ENCODE measurements at regions not wholly inside any gene's neighbourhood (a gene's known extent, or its start where the extent isn't known, plus 50 kb on each side); places are given as distances from the start of the nearest gene placed in this dataset.

GRCh38 chr2:118301248-118301647 is 213.0 kb downstream of the INSIG2 start (continued):
- TF ChIP-seq POLR2AphosphoS5 (IDR thresholded peaks at IDR 0.05; ENCODE audit: low read depth, low read length): no peak
- TF ChIP-seq TCF12 (IDR thresholded peaks at IDR 0.05): no peak
- no peak for TF ChIP-seq RXRA (IDR thresholded peaks at IDR 0.05; ENCODE audit: borderline replicate concordance, low read depth)
- TF ChIP-seq SMC3 (IDR thresholded peaks at IDR 0.05; ENCODE audit: low read depth, low read length): no peak
- no peak for TF ChIP-seq MAX (IDR thresholded peaks at IDR 0.05; ENCODE audit: low read depth)
- TF ChIP-seq, protein P1, sequence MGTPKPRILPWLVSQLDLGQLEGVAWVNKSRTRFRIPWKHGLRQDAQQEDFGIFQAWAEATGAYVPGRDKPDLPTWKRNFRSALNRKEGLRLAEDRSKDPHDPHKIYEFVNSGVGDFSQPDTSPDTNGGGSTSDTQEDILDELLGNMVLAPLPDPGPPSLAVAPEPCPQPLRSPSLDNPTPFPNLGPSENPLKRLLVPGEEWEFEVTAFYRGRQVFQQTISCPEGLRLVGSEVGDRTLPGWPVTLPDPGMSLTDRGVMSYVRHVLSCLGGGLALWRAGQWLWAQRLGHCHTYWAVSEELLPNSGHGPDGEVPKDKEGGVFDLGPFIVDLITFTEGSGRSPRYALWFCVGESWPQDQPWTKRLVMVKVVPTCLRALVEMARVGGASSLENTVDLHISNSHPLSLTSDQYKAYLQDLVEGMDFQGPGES (IDR thresholded peaks at IDR 0.05; ENCODE audit: low read depth, low read length): no peak

DNA sequence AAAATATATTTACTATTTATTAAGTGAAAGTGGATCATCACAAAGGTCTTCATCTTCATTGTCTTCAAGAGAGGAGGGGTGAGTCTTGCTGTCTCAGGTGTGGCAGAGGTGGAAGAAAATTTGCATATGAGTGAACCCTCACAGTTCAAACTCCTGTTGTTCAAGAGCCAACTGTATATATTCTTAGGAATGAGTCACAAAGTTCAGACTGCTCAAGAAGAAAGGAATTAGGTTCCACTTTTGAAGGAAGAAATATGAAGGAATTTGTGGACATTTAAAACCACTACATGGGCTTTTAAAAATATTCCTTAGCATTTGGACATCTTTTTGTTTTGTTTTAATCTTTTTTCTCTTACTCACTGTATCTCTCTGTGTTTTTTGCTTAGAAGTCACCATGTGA is 212.6 kb downstream of the INSIG2 start:
- Histone ChIP-seq H3K4me1 (ENCODE audit: control insufficient read depth in 1 of 2, insufficient read depth in 2 of 2, low read depth in 1 of 2, low read length in 1 of 2) (no peaks in the 10 kb centered on the region), H3K9me2 (no peaks in the 10 kb centered on the region), H4K20me1 (ENCODE audit: insufficient read depth) (no peaks in the 10 kb centered on the region), H3F3A (replicated peaks; ENCODE audit: insufficient read depth) (no peaks in the 10 kb centered on the region), H3K27ac (ENCODE audit: low read depth in 2 of 2, low read length in 1 of 2) (no peak overlapping the region), H3K27me3 (ENCODE audit: insufficient read depth) (no peaks in the 10 kb centered on the region; the same call in 1 of the 2 replicates), H3K9me3 (no peaks in the 10 kb centered on the region), H3K79me2 (ENCODE audit: insufficient read depth) (no peaks in the 10 kb centered on the region), H2AFZ (ENCODE audit: low read depth) (no peak overlapping the region), H3K4me3 (ENCODE audit: low read depth in 2 of 2, low read length in 1 of 2) (no peak overlapping the region), H3K4me2 (no peak overlapping the region), H3K36me3 (replicated peaks in 1 of 2; ENCODE audit: control insufficient read depth in 1 of 2, insufficient read depth in 2 of 2, low read length in 1 of 2) (no peaks in the 10 kb centered on the region), H3K9ac (no peak overlapping the region)
- no peak for TF ChIP-seq SMC3 (IDR thresholded peaks at IDR 0.05; ENCODE audit: low read depth, low read length)
- ChIA-PET CTCF (no interaction called here), POLR2A (no interaction called here)
- no peak for DNase-seq

DNA sequence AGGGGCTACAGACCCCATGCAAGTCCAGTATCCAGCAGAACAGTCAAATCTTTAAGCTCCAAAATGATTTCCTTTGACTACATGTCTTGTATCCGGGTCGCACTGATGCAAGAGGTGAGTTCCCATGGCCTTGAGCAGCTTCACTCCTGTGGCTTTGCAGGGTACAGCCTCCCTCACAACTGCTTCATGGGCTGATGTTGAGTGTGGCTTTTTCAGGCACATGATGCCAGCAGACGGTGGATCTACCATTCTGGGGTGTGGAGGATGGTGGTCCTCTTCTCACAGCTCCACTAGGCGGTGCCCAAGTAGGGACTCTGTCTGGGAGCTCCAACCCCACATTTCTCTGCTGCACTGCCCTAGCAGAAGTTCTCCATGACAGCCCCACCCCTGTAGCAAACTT is 208.4 kb downstream of the INSIG2 start:
- CTCF ChIA-PET: interaction anchor here (0.9 kb wide), 1 partner anchor 35 kb away, joined by 3 read pairs; no protein-coding TSS in a partner anchor
- POLR2A ChIA-PET: no interaction called here
- Histone ChIP-seq H3K36me3 (replicated peaks in 1 of 2; ENCODE audit: control insufficient read depth in 1 of 2, insufficient read depth in 2 of 2, low read length in 1 of 2) (no peaks in the 10 kb centered on the region), H3K4me2 (no peak overlapping the region), H3K9me3 (no peaks in the 10 kb centered on the region), H4K20me1 (ENCODE audit: insufficient read depth) (no peaks in the 10 kb centered on the region), H3K27ac (ENCODE audit: low read depth in 2 of 2, low read length in 1 of 2) (no peak overlapping the region), H3K9ac (no peak overlapping the region), H2AFZ (ENCODE audit: low read depth) (no peak overlapping the region), H3K79me2 (ENCODE audit: insufficient read depth) (no peaks in the 10 kb centered on the region), H3K4me3 (ENCODE audit: low read depth in 2 of 2, low read length in 1 of 2) (no peak overlapping the region), H3K9me2 (no peaks in the 10 kb centered on the region), H3K4me1 (ENCODE audit: control insufficient read depth in 1 of 2, insufficient read depth in 2 of 2, low read depth in 1 of 2, low read length in 1 of 2) (no peaks in the 10 kb centered on the region), H3F3A (replicated peaks; ENCODE audit: insufficient read depth) (no peaks in the 10 kb centered on the region), H3K27me3 (ENCODE audit: insufficient read depth) (no peaks in the 10 kb centered on the region; the same call in 1 of the 2 replicates)
- WGBS (ENCODE audit: low lambda C conversion rate): 0% methylated on average over 3 of the region's 4 CpGs
- DNase-seq: no peak
- no peak for TF ChIP-seq SIN3A (IDR thresholded peaks at IDR 0.05; ENCODE audit: borderline replicate concordance, low read depth, low read length)
- no peak for TF ChIP-seq ELF1 (IDR thresholded peaks at IDR 0.05)
- no peak for TF ChIP-seq CHD2 (IDR thresholded peaks at IDR 0.05; ENCODE audit: low read length, partially characterized antibody)
- TF ChIP-seq RAD21 (IDR thresholded peaks at IDR 0.05; ENCODE audit: low read length): no peak
- TF ChIP-seq TEAD4 (IDR thresholded peaks at IDR 0.05; ENCODE audit: borderline replicate concordance, insufficient read depth): no peak
- TF ChIP-seq, protein P2, sequence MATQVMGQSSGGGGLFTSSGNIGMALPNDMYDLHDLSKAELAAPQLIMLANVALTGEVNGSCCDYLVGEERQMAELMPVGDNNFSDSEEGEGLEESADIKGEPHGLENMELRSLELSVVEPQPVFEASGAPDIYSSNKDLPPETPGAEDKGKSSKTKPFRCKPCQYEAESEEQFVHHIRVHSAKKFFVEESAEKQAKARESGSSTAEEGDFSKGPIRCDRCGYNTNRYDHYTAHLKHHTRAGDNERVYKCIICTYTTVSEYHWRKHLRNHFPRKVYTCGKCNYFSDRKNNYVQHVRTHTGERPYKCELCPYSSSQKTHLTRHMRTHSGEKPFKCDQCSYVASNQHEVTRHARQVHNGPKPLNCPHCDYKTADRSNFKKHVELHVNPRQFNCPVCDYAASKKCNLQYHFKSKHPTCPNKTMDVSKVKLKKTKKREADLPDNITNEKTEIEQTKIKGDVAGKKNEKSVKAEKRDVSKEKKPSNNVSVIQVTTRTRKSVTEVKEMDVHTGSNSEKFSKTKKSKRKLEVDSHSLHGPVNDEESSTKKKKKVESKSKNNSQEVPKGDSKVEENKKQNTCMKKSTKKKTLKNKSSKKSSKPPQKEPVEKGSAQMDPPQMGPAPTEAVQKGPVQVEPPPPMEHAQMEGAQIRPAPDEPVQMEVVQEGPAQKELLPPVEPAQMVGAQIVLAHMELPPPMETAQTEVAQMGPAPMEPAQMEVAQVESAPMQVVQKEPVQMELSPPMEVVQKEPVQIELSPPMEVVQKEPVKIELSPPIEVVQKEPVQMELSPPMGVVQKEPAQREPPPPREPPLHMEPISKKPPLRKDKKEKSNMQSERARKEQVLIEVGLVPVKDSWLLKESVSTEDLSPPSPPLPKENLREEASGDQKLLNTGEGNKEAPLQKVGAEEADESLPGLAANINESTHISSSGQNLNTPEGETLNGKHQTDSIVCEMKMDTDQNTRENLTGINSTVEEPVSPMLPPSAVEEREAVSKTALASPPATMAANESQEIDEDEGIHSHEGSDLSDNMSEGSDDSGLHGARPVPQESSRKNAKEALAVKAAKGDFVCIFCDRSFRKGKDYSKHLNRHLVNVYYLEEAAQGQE (IDR thresholded peaks at IDR 0.05; ENCODE audit: low read depth, low read length): no peak
- TF ChIP-seq FOSL2 (IDR thresholded peaks at IDR 0.05; ENCODE audit: borderline replicate concordance, low read depth): no peak
- TF ChIP-seq NFIC (IDR thresholded peaks at IDR 0.05; ENCODE audit: borderline replicate concordance): no peak
- TF ChIP-seq, protein P3, sequence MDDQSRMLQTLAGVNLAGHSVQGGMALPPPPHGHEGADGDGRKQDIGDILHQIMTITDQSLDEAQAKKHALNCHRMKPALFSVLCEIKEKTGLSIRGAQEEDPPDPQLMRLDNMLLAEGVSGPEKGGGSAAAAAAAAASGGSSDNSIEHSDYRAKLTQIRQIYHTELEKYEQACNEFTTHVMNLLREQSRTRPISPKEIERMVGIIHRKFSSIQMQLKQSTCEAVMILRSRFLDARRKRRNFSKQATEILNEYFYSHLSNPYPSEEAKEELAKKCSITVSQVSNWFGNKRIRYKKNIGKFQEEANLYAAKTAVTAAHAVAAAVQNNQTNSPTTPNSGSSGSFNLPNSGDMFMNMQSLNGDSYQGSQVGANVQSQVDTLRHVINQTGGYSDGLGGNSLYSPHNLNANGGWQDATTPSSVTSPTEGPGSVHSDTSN (IDR thresholded peaks at IDR 0.05): no peak
- no peak for TF ChIP-seq YY1 (IDR thresholded peaks at IDR 0.05; ENCODE audit: low read depth)
- TF ChIP-seq POLR2AphosphoS5 (IDR thresholded peaks at IDR 0.05; ENCODE audit: low read depth, low read length): no peak
